ENCODE measurements at regions not wholly inside any gene's neighbourhood (a gene's known extent, or its start where the extent isn't known, plus 50 kb on each side); places are given as distances from the start of the nearest gene placed in this dataset.

DNA sequence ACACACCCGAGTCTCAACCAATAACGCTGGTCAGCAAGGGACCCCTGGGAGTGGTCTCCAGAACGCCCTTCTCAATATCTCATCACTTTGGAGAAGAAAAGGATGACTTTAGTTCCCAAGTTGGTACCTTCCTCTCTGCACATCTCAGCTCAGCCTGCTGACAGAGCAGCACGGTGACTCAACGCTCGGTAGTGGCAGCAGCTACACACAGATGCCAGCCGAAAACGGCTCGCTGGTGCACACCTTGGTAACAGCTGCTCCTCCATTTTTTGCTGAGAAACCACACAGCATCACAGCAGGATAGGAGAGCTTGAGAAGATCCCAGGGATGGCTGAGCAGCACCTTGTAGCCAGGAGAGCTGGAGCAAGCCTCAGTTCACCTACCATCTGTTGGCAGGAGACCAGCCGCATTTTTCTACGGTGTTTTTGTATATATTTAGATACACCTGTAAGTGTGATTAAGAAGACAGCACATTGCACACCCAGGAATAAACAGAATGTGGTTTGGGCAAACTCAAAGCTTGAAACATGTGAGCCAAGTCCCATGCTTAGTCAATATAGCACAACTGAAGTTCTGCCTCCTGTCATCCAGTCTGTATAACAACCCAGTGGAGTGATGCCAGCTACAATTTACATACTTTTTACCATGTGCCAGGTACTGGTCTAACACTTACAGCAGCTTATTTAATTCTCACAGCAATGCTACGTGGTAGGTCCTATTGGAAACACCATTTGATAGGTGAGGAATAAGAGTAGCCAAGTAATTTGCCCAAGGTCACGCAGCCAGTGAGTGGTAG is 83.8 kb upstream of the ERCC4 start:
- DNase-seq (ENCODE audit: extremely low read depth in 1 of 4, low spot score in 3 of 4) = no peak
- H4K20me1 ChIP-seq (replicated peaks; ENCODE audit: control insufficient read depth, insufficient read depth, low read length) = no peaks in the 10 kb centered on the region; the same call in 1 of the 2 replicates
- BruUV-seq (replicated peaks) = no TSS peak
- no peak for FAIRE-seq
- H3K4me2 ChIP-seq (ENCODE audit: insufficient read depth, low read length) = no peak overlapping the region
- ChIA-PET POLR2A (interaction anchor here (1.2 kb wide), 1 partner anchor 972 kb away, joined by 3 read pairs; no protein-coding TSS in a partner anchor), CTCF (ENCODE audit: low intra/inter-chr PET ratio) (no interaction called here)
- no peak overlapping the region for H3K9ac ChIP-seq (ENCODE audit: insufficient read depth in 1 of 2, low read depth in 2 of 2, low read length in 2 of 2)
- H3K27me3 ChIP-seq (ENCODE audit: control insufficient read depth in 2 of 2, insufficient read depth in 2 of 2, low read length in 2 of 2) = peaks cover 16 to 17% of the 10 kb centered on the region in 2 experiments
- H3K27ac ChIP-seq (ENCODE audit: extremely low read depth, low read depth, low read length) = no peak overlapping the region
- no peaks in the 10 kb centered on the region for H3K79me2 ChIP-seq (ENCODE audit: control insufficient read depth, insufficient read depth, low read length)
- intact Hi-C loops (cut with micrococcal nuclease) = no loop called here
- no peak for ATAC-seq
- H3K9me3 ChIP-seq (replicated peaks; ENCODE audit: control insufficient read depth, insufficient read depth, low read depth, low read length) = no peaks in the 10 kb centered on the region
- TF ChIP-seq, protein P1, sequence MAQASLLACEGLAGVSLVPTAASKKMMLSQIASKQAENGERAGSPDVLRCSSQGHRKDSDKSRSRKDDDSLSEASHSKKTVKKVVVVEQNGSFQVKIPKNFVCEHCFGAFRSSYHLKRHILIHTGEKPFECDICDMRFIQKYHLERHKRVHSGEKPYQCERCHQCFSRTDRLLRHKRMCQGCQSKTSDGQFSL (CRISPR knock-in tag; IDR thresholded peaks at IDR 0.05) = no peak
- TF ChIP-seq, protein P1 (tag; IDR thresholded peaks at IDR 0.05) = no peak
- no peak overlapping the region for H2AFZ ChIP-seq (ENCODE audit: low read depth, low read length)
- no peak overlapping the region for H3K4me3 ChIP-seq
- H3K4me1 ChIP-seq (replicated peaks in 1 of 2; ENCODE audit: control insufficient read depth in 2 of 2, insufficient read depth in 2 of 2, low read length in 2 of 2) = no peaks in the 10 kb centered on the region
- no peaks in the 10 kb centered on the region for H3K36me3 ChIP-seq (ENCODE audit: control insufficient read depth, insufficient read depth, low read length)
- in situ Hi-C loops (cut with MboI) = no loop called here
- no peaks in the 10 kb centered on the region for H3K9me1 ChIP-seq (ENCODE audit: control insufficient read depth, insufficient read depth, low read length)
- WGBS (ENCODE audit: insufficient coverage, low coverage, missing lambda C conversion rate) = 1% methylated on average over 13 of the region's 13 CpGs
